Esophagus muscularis mucosa (tissue), 4 donors: ENCODE measurements at regions not wholly inside any gene's neighbourhood (a gene's known extent, or its start where the extent isn't known, plus 50 kb on each side); places are given as distances from the start of the nearest gene placed in this dataset.

Experiments
- DNase-seq: peaks from one replicate; pipeline ENCODE4 v3.0.0-alpha.2; 2017; ENCODE audit errors: extremely low spot score
- H3K27ac ChIP-seq, 4 donors: fragments of 200-600 bp; sonication (generic); replicated peaks in 1 of 4; 1 replicate in 3 of 4; 2 replicates in 1 of 4; pipeline ENCODE4 v1.5.1; 2016 to 2019; ENCODE audit warnings: mild to moderate bottlenecking in 1 of 4
- H3K27me3 ChIP-seq, 4 donors: fragments of 200-600 bp; sonication (generic); one replicate each; pipeline versions ENCODE4 v1.5.1 to v1.6.0; 2016 to 2019
- H3K36me3 ChIP-seq, 4 donors: fragments of 200-600 bp; sonication (generic); one replicate each; pipeline ENCODE4 v1.5.1; 2016 to 2019
- H3K4me1 ChIP-seq, 4 donors: fragments of 200-600 bp; sonication (generic); one replicate each; pipeline ENCODE4 v1.5.1; 2016 to 2019
- H3K4me3 ChIP-seq, 4 donors: fragments of 200-600 bp; sonication (generic); 1 replicate in 2 of 4; 2 replicates in 2 of 4; pipeline ENCODE4 v1.5.1; 2016 to 2019; ENCODE audit warnings: mild to moderate bottlenecking in 4 of 4, moderate library complexity in 1 of 4
- H3K9me3 ChIP-seq, 4 donors: fragments of 200-600 bp; sonication (generic); 1 replicate in 3 of 4; 2 replicates in 1 of 4; pipeline ENCODE4 v1.5.1; 2016 to 2019
- EP300 ChIP-seq: sonication (generic); formaldehyde crosslinking; IDR thresholded peaks from one replicate; pipeline ENCODE4 v1.6.1; 2017; ENCODE audit warnings: antibody characterized with exemption
- POLR2A ChIP-seq: fragments of 450-650 bp; IDR thresholded peaks from one replicate; pipeline ENCODE4 v1.6.1; 2017; ENCODE audit warnings: antibody characterized with exemption, moderate library complexity, mild to moderate bottlenecking, low read depth
- POLR2AphosphoS5 ChIP-seq, 2 donors: sonication (generic); formaldehyde crosslinking; IDR thresholded peaks; one replicate each; pipeline ENCODE4 v1.6.1; 2017; ENCODE audit warnings: antibody characterized with exemption in 2 of 2
- WGBS: methylation state at CpG from one replicate; pipeline ENCODE4 v1.1.5; 2018; 5-methylcytosine and 5-hydroxymethylcytosine counted together
- intact Hi-C: fragments of 100-400 bp; cut with DNase I; formaldehyde crosslinking; loops from one replicate; pipeline ENCODE4 v1.15.1; 2023
- TF ChIP-seq, protein P1 (sequence below), 3 experiments: fragments of 200-600 bp in 2 of 3; fragments of 450-650 bp in 1 of 3; sonication (generic) in 2 of 3; IDR thresholded peaks; one replicate each; pipeline ENCODE4 v1.5.1; 2017 to 2019; ENCODE audit warnings: antibody characterized with exemption in 3 of 3, mild to moderate bottlenecking in 2 of 3, moderate library complexity in 1 of 3

- intact Hi-C loops = no loop called here
- no peak overlapping the region for H3K27ac ChIP-seq
- H3K36me3 ChIP-seq = no peaks in the 10 kb centered on the region
- no peak for DNase-seq
- H3K4me3 ChIP-seq = no peak overlapping the region
- H3K27me3 ChIP-seq = no peaks in the 10 kb centered on the region
- peaks cover 0 to 3% (median 0%) of the 10 kb centered on the region in 4 donors for H3K4me1 ChIP-seq
- no peak for TF ChIP-seq POLR2AphosphoS5 (IDR thresholded peaks at IDR 0.05)
- TF ChIP-seq, protein P1, sequence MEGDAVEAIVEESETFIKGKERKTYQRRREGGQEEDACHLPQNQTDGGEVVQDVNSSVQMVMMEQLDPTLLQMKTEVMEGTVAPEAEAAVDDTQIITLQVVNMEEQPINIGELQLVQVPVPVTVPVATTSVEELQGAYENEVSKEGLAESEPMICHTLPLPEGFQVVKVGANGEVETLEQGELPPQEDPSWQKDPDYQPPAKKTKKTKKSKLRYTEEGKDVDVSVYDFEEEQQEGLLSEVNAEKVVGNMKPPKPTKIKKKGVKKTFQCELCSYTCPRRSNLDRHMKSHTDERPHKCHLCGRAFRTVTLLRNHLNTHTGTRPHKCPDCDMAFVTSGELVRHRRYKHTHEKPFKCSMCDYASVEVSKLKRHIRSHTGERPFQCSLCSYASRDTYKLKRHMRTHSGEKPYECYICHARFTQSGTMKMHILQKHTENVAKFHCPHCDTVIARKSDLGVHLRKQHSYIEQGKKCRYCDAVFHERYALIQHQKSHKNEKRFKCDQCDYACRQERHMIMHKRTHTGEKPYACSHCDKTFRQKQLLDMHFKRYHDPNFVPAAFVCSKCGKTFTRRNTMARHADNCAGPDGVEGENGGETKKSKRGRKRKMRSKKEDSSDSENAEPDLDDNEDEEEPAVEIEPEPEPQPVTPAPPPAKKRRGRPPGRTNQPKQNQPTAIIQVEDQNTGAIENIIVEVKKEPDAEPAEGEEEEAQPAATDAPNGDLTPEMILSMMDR (IDR thresholded peaks at IDR 0.05) = no peak
- TF ChIP-seq POLR2A = no peak
- TF ChIP-seq EP300 = no peak
- H3K9me3 ChIP-seq = no peaks in the 10 kb centered on the region
Observed at GRCh38 chr3:160128056-160128455, 97.2 kb upstream of the C3orf80 start.

DNA sequence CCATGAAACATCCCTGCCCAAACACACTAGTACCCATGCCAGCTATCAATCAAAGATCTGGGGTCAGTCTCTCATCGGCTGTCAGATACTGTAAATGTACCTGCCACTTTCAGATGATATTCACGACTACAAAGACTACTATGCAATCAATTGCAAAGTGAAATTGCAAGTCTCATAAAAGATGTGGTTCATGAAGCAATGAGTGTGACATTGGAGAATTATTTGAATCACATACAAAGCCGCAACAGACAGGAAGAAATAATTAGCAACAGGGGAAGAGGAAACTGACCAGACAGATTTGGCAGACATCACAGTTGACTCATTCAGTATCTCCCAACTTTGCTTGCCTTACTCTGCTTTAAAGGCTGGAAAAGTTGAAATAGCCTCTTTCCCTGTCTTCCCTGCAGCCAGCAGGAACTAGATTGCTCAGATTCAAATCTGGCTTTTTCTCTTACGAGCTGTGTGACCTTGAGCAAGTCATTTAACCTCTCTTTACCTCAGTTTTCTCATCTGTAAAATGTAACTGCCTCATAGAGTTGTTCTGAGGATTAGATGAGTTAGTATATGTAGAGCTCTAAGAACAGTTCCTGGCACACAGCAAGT is 95.7 kb upstream of the C3orf80 start:
- no peaks in the 10 kb centered on the region for H3K36me3 ChIP-seq
- no peak for TF ChIP-seq POLR2A
- no peak for TF ChIP-seq POLR2AphosphoS5 (IDR thresholded peaks at IDR 0.05)
- no peak for TF ChIP-seq EP300
- TF ChIP-seq, protein P1 (IDR thresholded peaks at IDR 0.05) = no peak
- no peak overlapping the region for H3K4me3 ChIP-seq
- intact Hi-C loops = no loop called here
- H3K4me1 ChIP-seq = peaks cover 0 to 3% (median 0%) of the 10 kb centered on the region in 4 donors
- WGBS = 36% methylated on average over 4 of the region's 4 CpGs
- no peaks in the 10 kb centered on the region for H3K9me3 ChIP-seq
- DNase-seq = no peak
- no peak overlapping the region for H3K27ac ChIP-seq
- H3K27me3 ChIP-seq = no peaks in the 10 kb centered on the region

- intact Hi-C loops = no loop called here
- Histone ChIP-seq H3K27ac (no peak overlapping the region), H3K9me3 (no peaks in the 10 kb centered on the region), H3K4me3 (no peak overlapping the region), H3K36me3 (no peaks in the 10 kb centered on the region), H3K4me1 (peaks cover 0 to 3% (median 0%) of the 10 kb centered on the region in 4 donors), H3K27me3 (no peaks in the 10 kb centered on the region)
- WGBS = 88% methylated on average over 3 of the region's 3 CpGs
- TF ChIP-seq POLR2AphosphoS5 (IDR thresholded peaks at IDR 0.05) = no peak
- no peak for TF ChIP-seq EP300
- TF ChIP-seq, protein P1 (IDR thresholded peaks at IDR 0.05) = no peak
- no peak for TF ChIP-seq POLR2A
- DNase-seq = no peak
Observed at GRCh38 chr3:160130071-160130470, 95.2 kb upstream of the C3orf80 start.

- no peak overlapping the region for H3K4me3 ChIP-seq
Observed at GRCh38 chr3:160130950-160131349, 94.3 kb upstream of the C3orf80 start.

More at GRCh38 chr3:160130950-160131349, 94.3 kb upstream of the C3orf80 start:
- Histone ChIP-seq H3K27me3 (no peaks in the 10 kb centered on the region), H3K4me1 (peaks cover 0 to 3% (median 0%) of the 10 kb centered on the region in 4 donors), H3K36me3 (no peaks in the 10 kb centered on the region), H3K27ac (no peak overlapping the region), H3K9me3 (no peaks in the 10 kb centered on the region)
- 70% methylated on average over 2 of the region's 2 CpGs for WGBS
- no peak for TF ChIP-seq POLR2A
- TF ChIP-seq, protein P1 (IDR thresholded peaks at IDR 0.05) = no peak
- no peak for TF ChIP-seq EP300
- no peak for TF ChIP-seq POLR2AphosphoS5 (IDR thresholded peaks at IDR 0.05)
- no peak for DNase-seq
- intact Hi-C loops = no loop called here
